PC-9 (cell line): ENCODE measurements at regions not wholly inside any gene's neighbourhood (a gene's known extent, or its start where the extent isn't known, plus 50 kb on each side); places are given as distances from the start of the nearest gene placed in this dataset.
A peak's percentile ranks its signal among the peaks of the same experiment; 100 is the strongest.

ENCODE experiments used
- BruUV-seq: library from RNA; stranded (reverse); fragments of 400-500 nt; replicated peaks from 2 replicates; lab custom pipeline; 2021; lab: Mats Ljungman, UMichigan
- CTCF ChIA-PET: fragments of 300-600 bp; sonication (Branson Sonifier 250); formaldehyde crosslinking; loops from one replicate; lab custom pipeline; 2022; ENCODE audit warnings: antibody characterized with exemption; lab: Charles Lee
- POLR2A ChIA-PET: fragments of 300-600 bp; sonication (Branson Sonifier 250); formaldehyde crosslinking; loops from one replicate; lab custom pipeline; 2022; ENCODE audit warnings: antibody characterized with exemption; ENCODE audit not compliant: unreplicated experiment; lab: Charles Lee
- DNase-seq, 2 experiments: peaks; one replicate each; pipeline versions ENCODE4 v3.0.0 to v3.0.0-alpha.2; 2015 to 2022; ENCODE audit warnings: mixed read lengths in 1 of 2
- H2AFZ ChIP-seq: fragments of 200-600 bp; sonication (generic); 2 replicates; pipeline ENCODE4 v1.8.1; 2017; ENCODE audit warnings: antibody characterized with exemption
- H3F3A ChIP-seq: fragments of 200-600 bp; sonication (generic); 2 replicates; pipeline ENCODE4 v1.8.1; 2017; ENCODE audit warnings: antibody characterized with exemption, mild to moderate bottlenecking, low read depth; ENCODE audit not compliant: insufficient read depth
- H3K27ac ChIP-seq: fragments of 200-600 bp; sonication (generic); 2 replicates; pipeline ENCODE4 v1.6.1; 2016; ENCODE audit warnings: mixed run types
- H3K27me3 ChIP-seq: fragments of 200-600 bp; sonication (generic); 2 replicates; pipeline ENCODE4 v1.6.1; 2016; ENCODE audit warnings: low read depth, mixed run types; ENCODE audit not compliant: insufficient read depth
- H3K36me3 ChIP-seq: fragments of 200-600 bp; sonication (generic); 2 replicates; pipeline ENCODE4 v1.6.1; 2016; ENCODE audit warnings: low read depth, mixed run types
- H3K4me1 ChIP-seq: fragments of 200-600 bp; sonication (generic); replicated peaks from 2 replicates; pipeline ENCODE4 v1.6.1; 2016; ENCODE audit warnings: mixed run types; ENCODE audit not compliant: insufficient read depth
- H3K4me2 ChIP-seq: fragments of 200-600 bp; sonication (generic); 2 replicates; pipeline ENCODE4 v1.6.1; 2017; ENCODE audit warnings: mixed run types
- H3K4me3 ChIP-seq: fragments of 200-600 bp; sonication (generic); 2 replicates; pipeline ENCODE4 v1.6.1; 2016; ENCODE audit warnings: mixed run types
- H3K79me2 ChIP-seq: fragments of 200-600 bp; sonication (generic); 2 replicates; pipeline ENCODE4 v1.6.1; 2017; ENCODE audit warnings: low read depth, mixed run types
- H3K9me2 ChIP-seq: fragments of 200-600 bp; sonication (generic); 2 replicates; pipeline ENCODE4 v1.8.1; 2017; ENCODE audit warnings: mild to moderate bottlenecking; ENCODE audit not compliant: insufficient read depth
- H3K9me3 ChIP-seq: fragments of 200-600 bp; sonication (generic); 2 replicates; pipeline ENCODE4 v1.8.1; 2016; ENCODE audit warnings: low read depth; ENCODE audit not compliant: insufficient read depth
- H4K20me1 ChIP-seq: fragments of 200-600 bp; sonication (generic); 2 replicates; pipeline ENCODE4 v1.8.1; 2017; ENCODE audit not compliant: insufficient read depth
- CTCF ChIP-seq: fragments of 200-600 bp; sonication (generic); conservative IDR thresholded peaks from 2 replicates; pipeline ENCODE4 v1.6.1; 2017; ENCODE audit warnings: mixed run types, antibody characterized with exemption, mild to moderate bottlenecking, moderate library complexity
- EZH2 ChIP-seq: fragments of 200-600 bp; sonication (generic); IDR thresholded peaks from 2 replicates; pipeline ENCODE4 v1.8.0; 2017; ENCODE audit warnings: antibody characterized with exemption, low read depth
- intact Hi-C: fragments of 100-400 bp; cut with micrococcal nuclease; formaldehyde crosslinking; loops from one replicate; pipeline ENCODE4 v1.10.0; 2022; ENCODE audit not compliant: unreplicated experiment

DNA sequence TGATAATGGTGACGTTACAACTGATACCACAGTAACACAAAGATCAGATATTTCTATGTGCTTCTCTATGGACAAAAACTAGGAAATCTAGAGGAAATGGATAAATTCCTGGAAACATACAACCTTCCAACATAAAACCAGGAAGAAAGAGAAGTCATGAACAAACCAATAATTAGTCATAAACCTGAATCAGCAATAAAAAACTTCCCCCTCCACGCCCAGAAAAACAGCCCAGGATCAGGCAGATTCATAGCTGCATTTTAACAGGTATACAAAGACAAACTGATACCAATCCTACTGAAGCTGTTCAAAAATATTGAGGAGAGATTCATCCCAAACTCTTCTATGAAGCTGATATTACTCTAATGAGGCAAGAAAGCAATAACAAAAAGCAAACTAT is 1535.2 kb upstream of the LRRTM1 start:
- ChIA-PET POLR2A (no interaction called here), CTCF (no interaction called here)
- no peaks in the 10 kb centered on the region for H3K36me3 ChIP-seq
- no peak overlapping the region for H3K4me3 ChIP-seq
- H4K20me1 ChIP-seq: no peaks in the 10 kb centered on the region
- H2AFZ ChIP-seq: no peak overlapping the region
- H3K9me2 ChIP-seq: no peaks in the 10 kb centered on the region
- BruUV-seq: no TSS peak
- DNase-seq: no peak
- H3K27me3 ChIP-seq: no peaks in the 10 kb centered on the region
- no peaks in the 10 kb centered on the region for H3F3A ChIP-seq
- H3K27ac ChIP-seq: no peak overlapping the region
- TF ChIP-seq CTCF (no peak), EZH2 (no peak)
- H3K4me2 ChIP-seq: no peak overlapping the region
- no peaks in the 10 kb centered on the region for H3K9me3 ChIP-seq
- intact Hi-C loops: no loop called here
- H3K4me1 ChIP-seq: no peaks in the 10 kb centered on the region
- no peaks in the 10 kb centered on the region for H3K79me2 ChIP-seq

GRCh38 chr2:81835321-81836000 is 1530.9 kb upstream of the LRRTM1 start:
- ChIA-PET CTCF (no interaction called here), POLR2A (interaction anchor here (0.5 kb wide), 1 partner anchor 72 kb away, joined by 3 read pairs; no protein-coding TSS in a partner anchor)
- Histone ChIP-seq H2AFZ (no peak overlapping the region), H3K4me3 (no peak overlapping the region), H3K79me2 (no peaks in the 10 kb centered on the region), H3K4me2 (no peak overlapping the region), H3K9me3 (no peaks in the 10 kb centered on the region), H3K27me3 (no peaks in the 10 kb centered on the region), H3K9me2 (no peaks in the 10 kb centered on the region), H3K4me1 (no peaks in the 10 kb centered on the region), H4K20me1 (no peaks in the 10 kb centered on the region), H3F3A (no peaks in the 10 kb centered on the region), H3K36me3 (no peaks in the 10 kb centered on the region), H3K27ac (no peak overlapping the region)
- TF ChIP-seq EZH2: no peak
- TF ChIP-seq CTCF: no peak
- intact Hi-C loops: no loop called here
- DNase-seq: peak in 1 of 2 experiments; percentile 35
- BruUV-seq: no TSS peak

DNA sequence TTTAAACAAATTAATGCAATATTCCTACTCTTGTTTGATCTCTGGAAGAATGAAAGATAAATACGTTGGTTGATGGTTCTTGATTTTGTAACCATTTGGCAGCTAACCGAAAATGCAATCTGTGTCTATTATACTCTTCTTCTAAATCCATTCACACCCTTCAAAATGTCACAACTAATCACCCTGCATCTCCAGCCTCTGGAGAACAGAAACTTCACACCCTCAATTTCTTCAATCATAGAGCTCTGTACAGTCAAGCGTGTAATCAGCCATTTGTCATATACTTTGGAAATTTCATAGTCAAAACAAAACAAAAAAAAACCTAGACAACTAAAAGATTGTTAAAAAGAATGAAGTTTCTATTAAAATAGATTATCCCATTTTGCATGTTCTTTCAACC is 1482.3 kb upstream of the LRRTM1 start:
- H2AFZ ChIP-seq: no peak overlapping the region
- TF ChIP-seq EZH2 (no peak), CTCF (no peak)
- no peaks in the 10 kb centered on the region; the same call in 1 of the 2 replicates for H3K9me3 ChIP-seq
- no peaks in the 10 kb centered on the region for H3K4me1 ChIP-seq
- no peak for DNase-seq
- intact Hi-C loops: no loop called here
- POLR2A ChIA-PET: no interaction called here
- no peak overlapping the region for H3K27ac ChIP-seq
- no peaks in the 10 kb centered on the region for H3K9me2 ChIP-seq
- no peaks in the 10 kb centered on the region for H3K27me3 ChIP-seq
- no peaks in the 10 kb centered on the region for H4K20me1 ChIP-seq
- no TSS peak for BruUV-seq
- H3K79me2 ChIP-seq: no peaks in the 10 kb centered on the region
- no peaks in the 10 kb centered on the region for H3F3A ChIP-seq
- H3K4me2 ChIP-seq: no peak overlapping the region
- CTCF ChIA-PET: no interaction called here
- no peaks in the 10 kb centered on the region for H3K36me3 ChIP-seq
- H3K4me3 ChIP-seq: no peak overlapping the region
